ENCODE measurements at regions not wholly inside any gene's neighbourhood (a gene's known extent, or its start where the extent isn't known, plus 50 kb on each side); places are given as distances from the start of the nearest gene placed in this dataset.

GRCh38 chr16:82524976-82525375, 101.8 kb upstream of the CDH13 start:
- TF ChIP-seq CTCF (conservative IDR thresholded peaks at IDR 0.05 in 1 of 2, IDR thresholded peaks at IDR 0.05 in 1 of 2; ENCODE audit: low read depth in 1 of 2, low read length in 2 of 2) (no peak), EZH2 (IDR thresholded peaks at IDR 0.05; ENCODE audit: low read length, missing control alignments) (no peak)

All from fibroblast of lung (primary cell).